A673 (cell line): ENCODE measurements at regions not wholly inside any gene's neighbourhood (a gene's known extent, or its start where the extent isn't known, plus 50 kb on each side); places are given as distances from the start of the nearest gene placed in this dataset.

Experiments
- BruUV-seq: library from RNA; stranded (reverse); fragments of 400-500 nt; replicated peaks from 2 replicates; lab custom pipeline; 2021; lab: Mats Ljungman, UMichigan
- CTCF ChIA-PET: fragments of 300-600 bp; sonication (Branson Sonifier 250); formaldehyde crosslinking; loops from one replicate; lab custom pipeline; 2022; ENCODE audit warnings: antibody characterized with exemption; lab: Charles Lee
- POLR2A ChIA-PET: fragments of 300-600 bp; sonication (Branson Sonifier 250); formaldehyde crosslinking; loops from one replicate; lab custom pipeline; 2022; ENCODE audit warnings: antibody characterized with exemption; ENCODE audit not compliant: low non-redundant PET; lab: Charles Lee
- DNase-seq: peaks from one replicate; pipeline ENCODE4 v3.0.0-alpha.2; 2015; ENCODE audit warnings: low spot score
- H3K27ac ChIP-seq: fragments of 200-600 bp; sonication (generic); 2 replicates; pipeline ENCODE4 v1.5.1; 2016; ENCODE audit warnings: mixed run types, low read depth, mild to moderate bottlenecking, mixed read lengths, antibody characterized with exemption, low read length; ENCODE audit not compliant: poor library complexity, severe bottlenecking
- H3K27me3 ChIP-seq: fragments of 200-600 bp; sonication (generic); replicated peaks from 2 replicates; pipeline ENCODE4 v1.6.1; 2017; ENCODE audit warnings: mixed run types, low read depth, mild to moderate bottlenecking, mixed read lengths, antibody characterized with exemption, low read length; ENCODE audit not compliant: insufficient read depth, poor library complexity
- H3K36me3 ChIP-seq: fragments of 200-600 bp; sonication (generic); 2 replicates; pipeline ENCODE4 v1.6.1; 2016; ENCODE audit warnings: mixed run types, mild to moderate bottlenecking, mixed read lengths, antibody characterized with exemption, low read length; ENCODE audit not compliant: insufficient read depth, poor library complexity, severe bottlenecking
- H3K4me1 ChIP-seq: fragments of 200-600 bp; sonication (generic); 2 replicates; pipeline ENCODE4 v1.6.1; 2017; ENCODE audit warnings: mixed run types, mild to moderate bottlenecking, mixed read lengths, antibody characterized with exemption, low read length; ENCODE audit not compliant: insufficient read depth, poor library complexity, severe bottlenecking
- H3K4me3 ChIP-seq: fragments of 200-600 bp; sonication (generic); 2 replicates; pipeline ENCODE4 v1.5.1; 2016; ENCODE audit warnings: low read depth, mixed run types, mild to moderate bottlenecking, mixed read lengths, low read length; ENCODE audit not compliant: poor library complexity, severe bottlenecking
- H3K9me3 ChIP-seq: fragments of 200-600 bp; sonication (generic); 2 replicates; pipeline ENCODE4 v1.6.1; 2016; ENCODE audit warnings: mixed run types, low read depth, mild to moderate bottlenecking, mixed read lengths, antibody characterized with exemption, low read length; ENCODE audit not compliant: poor library complexity, severe bottlenecking
- EZH2 ChIP-seq: fragments of 200-600 bp; sonication (generic); IDR thresholded peaks from 2 replicates; pipeline ENCODE4 v1.6.1; 2017; ENCODE audit warnings: borderline replicate concordance, low read depth, mild to moderate bottlenecking, mixed read lengths, antibody characterized with exemption, low read length; ENCODE audit not compliant: poor library complexity, severe bottlenecking
- intact Hi-C: fragments of 100-400 bp; cut with micrococcal nuclease; formaldehyde crosslinking; loops from one replicate; pipeline ENCODE4 v1.10.0; 2022; ENCODE audit not compliant: unreplicated experiment
- TF ChIP-seq, protein P1 (sequence below): fragments of 300-800, 200-600 bp; sonication (generic); conservative IDR thresholded peaks from 2 replicates; pipeline ENCODE4 v1.5.1; 2017; ENCODE audit warnings: low read depth, mild to moderate bottlenecking, antibody characterized with exemption, low read length, moderate library complexity, mixed read lengths

GRCh38 chr4:41471126-41472071 is 66.6 kb upstream of the LIMCH1 start:
- intact Hi-C loops = no loop called here
- Histone ChIP-seq H3K36me3 (no peaks in the 10 kb centered on the region), H3K27ac (no peak overlapping the region), H3K4me1 (peaks cover 15% of the 10 kb centered on the region), H3K4me3 (no peak overlapping the region), H3K9me3 (no peaks in the 10 kb centered on the region), H3K27me3 (no peaks in the 10 kb centered on the region)
- no peak for TF ChIP-seq EZH2
- TF ChIP-seq, protein P1, sequence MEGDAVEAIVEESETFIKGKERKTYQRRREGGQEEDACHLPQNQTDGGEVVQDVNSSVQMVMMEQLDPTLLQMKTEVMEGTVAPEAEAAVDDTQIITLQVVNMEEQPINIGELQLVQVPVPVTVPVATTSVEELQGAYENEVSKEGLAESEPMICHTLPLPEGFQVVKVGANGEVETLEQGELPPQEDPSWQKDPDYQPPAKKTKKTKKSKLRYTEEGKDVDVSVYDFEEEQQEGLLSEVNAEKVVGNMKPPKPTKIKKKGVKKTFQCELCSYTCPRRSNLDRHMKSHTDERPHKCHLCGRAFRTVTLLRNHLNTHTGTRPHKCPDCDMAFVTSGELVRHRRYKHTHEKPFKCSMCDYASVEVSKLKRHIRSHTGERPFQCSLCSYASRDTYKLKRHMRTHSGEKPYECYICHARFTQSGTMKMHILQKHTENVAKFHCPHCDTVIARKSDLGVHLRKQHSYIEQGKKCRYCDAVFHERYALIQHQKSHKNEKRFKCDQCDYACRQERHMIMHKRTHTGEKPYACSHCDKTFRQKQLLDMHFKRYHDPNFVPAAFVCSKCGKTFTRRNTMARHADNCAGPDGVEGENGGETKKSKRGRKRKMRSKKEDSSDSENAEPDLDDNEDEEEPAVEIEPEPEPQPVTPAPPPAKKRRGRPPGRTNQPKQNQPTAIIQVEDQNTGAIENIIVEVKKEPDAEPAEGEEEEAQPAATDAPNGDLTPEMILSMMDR = no peak
- CTCF ChIA-PET = no interaction called here
- DNase-seq = no peak
- BruUV-seq = no TSS peak
- POLR2A ChIA-PET = no interaction called here

DNA sequence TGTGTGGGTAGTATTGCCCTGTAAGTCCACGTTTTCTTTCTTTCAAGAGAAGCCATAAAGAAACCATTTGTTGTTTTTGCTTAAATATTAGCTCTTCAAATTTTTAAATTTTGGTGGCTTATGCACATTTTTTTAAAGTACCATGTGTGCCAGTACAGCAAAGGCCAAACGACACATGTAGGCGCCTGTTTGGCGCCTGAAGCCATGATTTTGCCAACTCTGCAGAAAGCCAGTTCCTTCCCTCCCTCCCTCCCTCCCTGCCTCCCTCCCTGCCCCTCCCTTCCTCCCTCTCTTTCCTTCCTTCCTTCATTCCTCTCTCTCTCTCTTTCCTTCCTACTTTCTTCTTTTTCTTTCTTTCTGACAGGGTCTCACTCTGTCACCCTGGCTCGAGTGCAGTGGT is 65.9 kb upstream of the LIMCH1 start:
- no TSS peak for BruUV-seq
- H3K27me3 ChIP-seq = no peaks in the 10 kb centered on the region
- H3K9me3 ChIP-seq = no peaks in the 10 kb centered on the region
- H3K4me1 ChIP-seq = peaks cover 21% of the 10 kb centered on the region
- H3K36me3 ChIP-seq = no peaks in the 10 kb centered on the region
- no peak overlapping the region for H3K4me3 ChIP-seq
- ChIA-PET POLR2A (no interaction called here), CTCF (no interaction called here)
- TF ChIP-seq EZH2 = no peak
- TF ChIP-seq, protein P1 = no peak
- no peak for DNase-seq
- no peak overlapping the region for H3K27ac ChIP-seq
- intact Hi-C loops = no loop called here

- no peaks in the 10 kb centered on the region for H3K9me3 ChIP-seq
- no peak for DNase-seq
- H3K36me3 ChIP-seq = no peaks in the 10 kb centered on the region
- POLR2A ChIA-PET = no interaction called here
- no peak overlapping the region for H3K27ac ChIP-seq
- CTCF ChIA-PET = no interaction called here
- BruUV-seq = no TSS peak
- TF ChIP-seq EZH2 = no peak
- TF ChIP-seq, protein P1 = no peak
- no peak overlapping the region for H3K4me3 ChIP-seq
- H3K4me1 ChIP-seq = peaks cover 26% of the 10 kb centered on the region
- no peaks in the 10 kb centered on the region for H3K27me3 ChIP-seq
- intact Hi-C loops = no loop called here
These were observed 64.8 kb upstream of the LIMCH1 start for GRCh38 chr4:41473176-41473575.
